ENCODE measurements at regions not wholly inside any gene's neighbourhood (a gene's known extent, or its start where the extent isn't known, plus 50 kb on each side); places are given as distances from the start of the nearest gene placed in this dataset.

DNA sequence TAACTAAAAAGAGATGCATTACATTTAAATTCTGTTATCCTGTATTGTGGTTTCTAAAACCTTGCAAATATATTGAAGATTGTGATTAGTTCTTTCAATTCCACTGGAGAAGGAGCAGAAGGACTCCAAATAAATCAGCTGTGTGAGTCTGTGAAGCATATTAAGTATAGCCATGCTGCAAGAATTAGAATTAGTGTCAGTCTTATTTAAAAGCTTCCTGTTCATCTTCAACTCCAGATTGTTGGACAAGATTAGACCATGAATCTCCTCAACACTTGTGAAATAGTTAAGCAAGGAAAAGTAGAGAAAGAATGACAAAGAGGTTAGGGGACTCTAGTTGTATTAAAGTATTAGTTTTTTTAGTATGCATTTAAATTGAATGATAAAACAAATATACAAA is 92.5 kb upstream of the LRP1B start:
- TF ChIP-seq POLR2AphosphoS5 (IDR thresholded peaks at IDR 0.05), result no peak
- TF ChIP-seq, protein P1, sequence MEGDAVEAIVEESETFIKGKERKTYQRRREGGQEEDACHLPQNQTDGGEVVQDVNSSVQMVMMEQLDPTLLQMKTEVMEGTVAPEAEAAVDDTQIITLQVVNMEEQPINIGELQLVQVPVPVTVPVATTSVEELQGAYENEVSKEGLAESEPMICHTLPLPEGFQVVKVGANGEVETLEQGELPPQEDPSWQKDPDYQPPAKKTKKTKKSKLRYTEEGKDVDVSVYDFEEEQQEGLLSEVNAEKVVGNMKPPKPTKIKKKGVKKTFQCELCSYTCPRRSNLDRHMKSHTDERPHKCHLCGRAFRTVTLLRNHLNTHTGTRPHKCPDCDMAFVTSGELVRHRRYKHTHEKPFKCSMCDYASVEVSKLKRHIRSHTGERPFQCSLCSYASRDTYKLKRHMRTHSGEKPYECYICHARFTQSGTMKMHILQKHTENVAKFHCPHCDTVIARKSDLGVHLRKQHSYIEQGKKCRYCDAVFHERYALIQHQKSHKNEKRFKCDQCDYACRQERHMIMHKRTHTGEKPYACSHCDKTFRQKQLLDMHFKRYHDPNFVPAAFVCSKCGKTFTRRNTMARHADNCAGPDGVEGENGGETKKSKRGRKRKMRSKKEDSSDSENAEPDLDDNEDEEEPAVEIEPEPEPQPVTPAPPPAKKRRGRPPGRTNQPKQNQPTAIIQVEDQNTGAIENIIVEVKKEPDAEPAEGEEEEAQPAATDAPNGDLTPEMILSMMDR (IDR thresholded peaks at IDR 0.05), result no peak

Data from upper lobe of left lung (tissue), 4 donors.